ENCODE measurements at regions not wholly inside any gene's neighbourhood (a gene's known extent, or its start where the extent isn't known, plus 50 kb on each side); places are given as distances from the start of the nearest gene placed in this dataset.

DNA sequence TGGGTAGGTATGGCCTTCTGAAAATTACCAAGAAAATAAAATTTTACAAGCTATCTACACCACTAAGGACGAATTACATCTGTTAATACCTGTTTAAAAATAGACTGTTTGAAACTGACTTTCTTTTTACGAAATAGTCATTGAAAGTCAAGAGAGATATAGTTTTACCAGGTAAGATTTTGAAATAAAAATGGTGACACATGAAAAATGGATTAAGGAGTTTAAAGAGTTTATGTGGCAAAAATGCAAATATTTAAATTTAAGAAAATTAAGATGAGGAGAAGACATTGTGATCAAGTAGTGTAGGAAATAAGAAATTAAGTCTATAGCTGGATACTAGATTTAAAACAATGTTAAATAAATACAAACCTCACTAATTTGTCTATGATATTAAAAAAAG, 271.5 kb downstream of the TRIB2 start:
- H3K9me3 ChIP-seq (ENCODE audit: control insufficient read depth in 2 of 2, low read length in 2 of 2): no peaks in the 10 kb centered on the region
- no peaks in the 10 kb centered on the region for H3K36me3 ChIP-seq (ENCODE audit: control insufficient read depth in 2 of 2, insufficient read depth in 2 of 2, low read length in 2 of 2)
- H3K4me1 ChIP-seq (ENCODE audit: control insufficient read depth, insufficient read depth, low read length): no peaks in the 10 kb centered on the region
- no peak overlapping the region for H3K9ac ChIP-seq (ENCODE audit: low read length in 2 of 2)
- no peak overlapping the region for H3K4me3 ChIP-seq (ENCODE audit: low read length in 2 of 2)
- no peak overlapping the region for H3K27ac ChIP-seq (ENCODE audit: low read length)
- H3K27me3 ChIP-seq (ENCODE audit: control insufficient read depth in 1 of 2, insufficient read depth in 2 of 2, low read length in 2 of 2): no peaks in the 10 kb centered on the region

DNA sequence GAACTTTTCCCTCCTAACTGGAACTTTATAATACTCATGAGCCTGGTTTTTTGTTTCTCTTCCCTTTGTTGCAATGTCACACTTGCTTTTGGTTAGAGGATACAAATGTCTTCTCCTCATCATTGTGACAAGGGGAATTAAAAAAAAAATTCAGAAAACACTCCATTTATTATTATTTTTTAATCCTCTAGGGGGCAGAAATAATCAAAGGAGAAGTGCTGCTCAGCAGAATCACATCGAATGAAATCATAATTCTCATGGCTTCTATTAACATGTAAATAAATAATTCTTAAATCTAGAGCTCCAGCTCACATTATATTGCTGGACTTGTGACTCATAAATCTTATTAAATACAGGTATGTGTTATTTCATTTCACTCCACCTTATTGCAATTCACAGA, 273.8 kb downstream of the TRIB2 start:
- Histone ChIP-seq H3K27me3 (ENCODE audit: control insufficient read depth in 1 of 2, insufficient read depth in 2 of 2, low read length in 2 of 2) (no peaks in the 10 kb centered on the region), H3K9me3 (ENCODE audit: control insufficient read depth in 2 of 2, low read length in 2 of 2) (no peaks in the 10 kb centered on the region), H3K36me3 (ENCODE audit: control insufficient read depth in 2 of 2, insufficient read depth in 2 of 2, low read length in 2 of 2) (no peaks in the 10 kb centered on the region), H3K9ac (ENCODE audit: low read length in 2 of 2) (no peak overlapping the region), H3K4me1 (ENCODE audit: control insufficient read depth, insufficient read depth, low read length) (no peaks in the 10 kb centered on the region), H3K4me3 (ENCODE audit: low read length in 2 of 2) (no peak overlapping the region), H3K27ac (ENCODE audit: low read length) (no peak overlapping the region)

DNA sequence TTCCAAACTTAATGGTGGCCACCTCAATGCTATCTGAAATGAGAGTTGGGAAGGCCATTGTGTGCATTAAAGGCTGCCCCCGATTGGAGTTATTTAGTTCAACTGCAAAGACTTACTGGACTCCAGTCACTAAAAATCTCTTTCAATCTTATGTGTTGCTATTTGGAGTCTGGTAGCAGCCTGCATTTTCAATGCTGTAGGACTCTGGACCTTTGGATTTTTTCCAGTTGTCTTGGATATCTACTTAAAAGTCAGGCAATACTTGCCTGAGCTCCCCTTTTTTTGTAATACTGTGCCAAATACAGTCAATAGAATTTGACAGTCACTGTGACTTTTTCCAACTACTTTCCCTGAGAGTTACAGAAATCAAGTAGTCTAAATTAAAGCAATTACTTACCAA, 281.9 kb downstream of the TRIB2 start:
- H3K9ac ChIP-seq (ENCODE audit: low read length in 2 of 2): no peak overlapping the region
- no peak overlapping the region for H3K4me3 ChIP-seq (ENCODE audit: low read length in 2 of 2)
- H3K27me3 ChIP-seq (ENCODE audit: control insufficient read depth in 1 of 2, insufficient read depth in 2 of 2, low read length in 2 of 2): no peaks in the 10 kb centered on the region

DNA sequence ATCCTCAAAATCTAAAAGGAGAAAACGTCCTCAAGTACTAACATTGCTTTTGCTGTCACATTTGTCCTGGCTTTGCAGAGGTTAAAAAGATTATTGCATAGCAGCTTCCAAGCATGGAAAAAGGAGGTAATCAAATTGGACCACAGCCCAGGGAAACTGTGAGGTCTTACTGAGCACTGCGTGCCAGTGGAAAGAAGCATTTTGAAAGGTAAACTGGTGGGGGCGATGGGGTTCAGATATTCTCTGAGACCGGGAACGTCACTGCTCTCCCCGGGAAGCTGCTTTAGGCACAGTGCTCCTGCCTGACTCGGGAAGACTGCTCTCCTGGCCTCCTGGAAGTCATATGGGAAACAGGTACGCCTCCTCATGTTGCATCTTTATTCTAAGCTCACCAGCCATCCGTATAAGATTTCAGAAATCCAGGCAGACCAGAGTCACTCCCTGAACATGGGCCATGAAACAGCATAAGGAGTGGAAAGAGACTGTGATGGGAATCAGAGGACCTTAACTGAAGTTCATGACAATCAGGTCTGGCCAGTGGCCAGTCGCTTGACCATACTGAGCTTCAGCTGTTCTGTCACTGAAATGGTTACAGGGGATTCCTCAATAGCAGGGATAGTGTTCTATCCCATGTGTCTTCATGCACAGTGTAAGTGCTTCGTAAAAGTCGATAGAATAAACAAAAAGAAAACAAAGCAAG, 284.1 kb downstream of the TRIB2 start:
- H3K27ac ChIP-seq (ENCODE audit: low read length): no peak overlapping the region
- no peak overlapping the region for H3K9ac ChIP-seq (ENCODE audit: low read length in 2 of 2)
- no peaks in the 10 kb centered on the region for H3K27me3 ChIP-seq (ENCODE audit: control insufficient read depth in 1 of 2, insufficient read depth in 2 of 2, low read length in 2 of 2)
- no peaks in the 10 kb centered on the region for H3K9me3 ChIP-seq (ENCODE audit: control insufficient read depth in 2 of 2, low read length in 2 of 2)
- H3K36me3 ChIP-seq (ENCODE audit: control insufficient read depth in 2 of 2, insufficient read depth in 2 of 2, low read length in 2 of 2): no peaks in the 10 kb centered on the region
- peaks cover 11% of the 10 kb centered on the region for H3K4me1 ChIP-seq (ENCODE audit: control insufficient read depth, insufficient read depth, low read length)
- peak overlapping the region in 1 of 2 donors; percentile 50 for H3K4me3 ChIP-seq (ENCODE audit: low read length in 2 of 2)

More for the DNA sequence above, 281.9 kb downstream of the TRIB2 start:
- no peaks in the 10 kb centered on the region for H3K36me3 ChIP-seq (ENCODE audit: control insufficient read depth in 2 of 2, insufficient read depth in 2 of 2, low read length in 2 of 2)
- H3K4me1 ChIP-seq (ENCODE audit: control insufficient read depth, insufficient read depth, low read length): peaks cover 11% of the 10 kb centered on the region
- H3K27ac ChIP-seq (ENCODE audit: low read length): no peak overlapping the region
- no peaks in the 10 kb centered on the region for H3K9me3 ChIP-seq (ENCODE audit: control insufficient read depth in 2 of 2, low read length in 2 of 2)

DNA sequence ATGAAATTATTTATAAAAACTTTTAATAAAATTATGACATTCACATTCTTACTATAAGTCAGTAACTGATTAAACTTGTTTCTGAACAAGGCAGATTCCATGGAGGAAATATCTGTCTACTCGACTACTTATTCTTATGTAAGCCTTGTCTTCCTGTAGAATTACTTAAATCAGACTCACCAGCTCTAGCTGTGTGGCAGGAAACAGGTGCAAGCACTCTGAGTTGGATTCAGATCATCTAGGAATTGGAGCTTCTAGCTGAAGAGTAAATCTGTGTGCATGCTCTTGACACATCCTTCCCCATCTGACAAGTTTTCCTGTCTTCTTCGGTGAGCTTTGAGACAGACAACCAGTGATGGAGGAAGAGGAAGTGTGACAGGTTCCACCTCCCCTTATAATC, 284.7 kb downstream of the TRIB2 start:
- Histone ChIP-seq H3K4me1 (ENCODE audit: control insufficient read depth, insufficient read depth, low read length) (peaks cover 11% of the 10 kb centered on the region), H3K9ac (ENCODE audit: low read length in 2 of 2) (no peak overlapping the region), H3K9me3 (ENCODE audit: control insufficient read depth in 2 of 2, low read length in 2 of 2) (no peaks in the 10 kb centered on the region), H3K27me3 (ENCODE audit: control insufficient read depth in 1 of 2, insufficient read depth in 2 of 2, low read length in 2 of 2) (no peaks in the 10 kb centered on the region), H3K4me3 (ENCODE audit: low read length in 2 of 2) (no peak overlapping the region), H3K27ac (ENCODE audit: low read length) (no peak overlapping the region), H3K36me3 (ENCODE audit: control insufficient read depth in 2 of 2, insufficient read depth in 2 of 2, low read length in 2 of 2) (no peaks in the 10 kb centered on the region)

DNA sequence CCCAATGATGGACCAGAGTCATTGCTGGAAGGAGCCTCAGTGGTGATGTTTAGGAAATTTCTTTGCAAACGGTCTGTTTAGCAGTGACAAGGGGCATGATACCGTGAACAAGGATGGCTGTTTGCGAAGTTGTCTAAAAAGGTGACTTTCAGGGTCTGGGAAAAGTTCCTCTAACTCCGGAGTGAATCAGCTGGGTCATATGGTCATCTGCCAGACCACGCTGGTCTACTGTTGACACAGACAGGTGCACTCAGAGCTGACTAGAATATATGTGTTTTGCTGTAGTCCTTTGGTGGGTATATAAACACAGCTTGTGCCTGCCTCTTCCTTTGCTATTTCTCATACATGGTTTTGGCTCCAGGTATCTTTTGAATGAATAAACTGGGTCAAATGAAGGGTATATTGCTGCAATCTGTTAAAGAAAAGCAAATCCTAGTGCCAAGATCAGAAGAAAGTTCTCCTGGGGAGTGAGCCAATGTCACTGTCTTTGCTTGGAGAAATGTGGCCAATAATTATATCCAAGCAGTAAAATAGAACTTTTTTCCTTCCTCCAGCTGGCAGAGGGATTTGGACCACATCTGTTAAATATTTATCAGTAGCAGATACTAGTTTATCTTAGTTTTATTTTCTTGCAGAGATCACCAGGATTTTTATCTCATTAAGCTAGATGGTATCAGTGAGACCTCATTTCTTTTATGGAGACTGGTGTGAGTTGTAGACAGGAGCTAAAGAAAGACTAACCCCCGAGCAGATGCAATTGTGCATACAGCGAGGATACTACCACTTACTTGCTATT, 286.0 kb downstream of the TRIB2 start:
- H3K36me3 ChIP-seq (ENCODE audit: control insufficient read depth in 2 of 2, insufficient read depth in 2 of 2, low read length in 2 of 2): no peaks in the 10 kb centered on the region
- no peaks in the 10 kb centered on the region for H3K9me3 ChIP-seq (ENCODE audit: control insufficient read depth in 2 of 2, low read length in 2 of 2)
- no peaks in the 10 kb centered on the region for H3K27me3 ChIP-seq (ENCODE audit: control insufficient read depth in 1 of 2, insufficient read depth in 2 of 2, low read length in 2 of 2)
- no peak overlapping the region for H3K27ac ChIP-seq (ENCODE audit: low read length)
- H3K9ac ChIP-seq (ENCODE audit: low read length in 2 of 2): no peak overlapping the region
- peaks cover 11% of the 10 kb centered on the region for H3K4me1 ChIP-seq (ENCODE audit: control insufficient read depth, insufficient read depth, low read length)
- no peak overlapping the region for H3K4me3 ChIP-seq (ENCODE audit: low read length in 2 of 2)

DNA sequence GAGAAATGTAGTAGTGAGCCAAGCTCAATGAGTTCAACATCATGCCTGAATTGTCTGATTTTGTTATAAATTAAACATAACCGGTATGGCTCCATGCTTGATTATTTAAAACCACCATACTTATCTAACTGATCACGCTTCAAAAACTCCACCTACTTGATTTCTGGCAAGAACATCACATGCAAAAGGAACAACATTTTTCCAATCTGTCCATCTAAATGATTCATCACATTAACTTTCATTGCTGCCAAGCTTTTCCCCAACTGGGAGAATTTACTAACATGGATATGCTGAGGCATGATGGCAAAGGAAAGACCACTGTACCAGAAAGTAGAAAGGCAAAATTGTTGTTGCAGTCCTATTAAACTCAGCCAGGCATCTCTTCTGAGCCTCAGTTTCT, 286.8 kb downstream of the TRIB2 start:
- no peak overlapping the region for H3K27ac ChIP-seq (ENCODE audit: low read length)
- no peak overlapping the region for H3K9ac ChIP-seq (ENCODE audit: low read length in 2 of 2)
- no peaks in the 10 kb centered on the region for H3K36me3 ChIP-seq (ENCODE audit: control insufficient read depth in 2 of 2, insufficient read depth in 2 of 2, low read length in 2 of 2)
- H3K9me3 ChIP-seq (ENCODE audit: control insufficient read depth in 2 of 2, low read length in 2 of 2): no peaks in the 10 kb centered on the region
- peaks cover 0 to under 1% of the 10 kb centered on the region in 2 donors for H3K27me3 ChIP-seq (ENCODE audit: control insufficient read depth in 1 of 2, insufficient read depth in 2 of 2, low read length in 2 of 2)
- H3K4me1 ChIP-seq (ENCODE audit: control insufficient read depth, insufficient read depth, low read length): peaks cover 11% of the 10 kb centered on the region
- H3K4me3 ChIP-seq (ENCODE audit: low read length in 2 of 2): no peak overlapping the region

DNA sequence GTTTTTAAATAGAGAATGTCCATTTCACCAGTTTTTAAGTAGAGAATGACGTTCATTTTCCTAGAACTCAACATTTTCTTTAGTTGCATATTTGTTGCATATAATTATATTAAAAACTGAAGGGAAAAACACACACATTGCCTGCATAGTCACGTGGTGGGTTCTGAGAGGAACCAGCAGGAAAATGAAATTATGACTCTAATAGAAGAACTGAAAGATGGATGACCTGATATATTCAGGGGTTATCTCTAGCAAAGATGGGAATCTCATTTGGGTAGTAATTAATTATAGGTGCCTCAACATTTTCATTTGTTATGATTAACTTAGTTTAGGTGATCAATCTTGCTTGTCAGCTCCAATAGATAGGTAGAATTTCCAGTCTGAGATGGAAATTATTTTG, 288.3 kb downstream of the TRIB2 start:
- Histone ChIP-seq H3K36me3 (ENCODE audit: control insufficient read depth in 2 of 2, insufficient read depth in 2 of 2, low read length in 2 of 2) (no peaks in the 10 kb centered on the region), H3K27me3 (ENCODE audit: control insufficient read depth in 1 of 2, insufficient read depth in 2 of 2, low read length in 2 of 2) (peaks cover under 1 to 3% of the 10 kb centered on the region in 2 donors), H3K4me1 (ENCODE audit: control insufficient read depth, insufficient read depth, low read length) (peaks cover 11% of the 10 kb centered on the region), H3K9ac (ENCODE audit: low read length in 2 of 2) (no peak overlapping the region), H3K27ac (ENCODE audit: low read length) (no peak overlapping the region), H3K4me3 (ENCODE audit: low read length in 2 of 2) (no peak overlapping the region), H3K9me3 (ENCODE audit: control insufficient read depth in 2 of 2, low read length in 2 of 2) (no peaks in the 10 kb centered on the region)

DNA sequence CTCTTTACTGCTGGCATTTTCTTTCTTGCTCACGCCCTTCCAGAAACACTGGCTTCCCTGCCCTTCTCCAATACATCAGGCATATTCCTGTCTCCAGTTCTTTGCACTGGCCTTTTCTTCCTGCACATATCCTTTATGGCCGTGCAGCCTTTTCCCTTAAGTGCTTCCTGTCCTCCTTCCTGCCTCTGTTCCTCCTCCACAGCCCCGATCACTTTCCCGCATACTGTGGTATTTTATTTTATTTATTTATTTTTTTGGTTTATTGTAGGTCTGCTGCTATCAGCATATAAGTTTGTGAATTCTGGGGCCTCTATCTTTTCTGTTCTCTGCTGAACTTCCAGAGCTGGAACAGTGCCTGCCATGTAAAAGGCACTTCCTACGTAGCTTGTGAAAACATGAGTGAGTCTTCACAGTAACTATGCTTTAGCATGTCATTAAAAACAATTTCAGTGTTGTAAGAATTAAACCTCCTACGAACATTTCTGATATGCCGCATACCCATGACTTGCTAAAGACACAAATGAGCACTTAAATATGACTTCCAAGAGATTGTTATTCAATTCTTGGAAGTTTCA, 289.1 kb downstream of the TRIB2 start:
- no peak overlapping the region for H3K4me3 ChIP-seq (ENCODE audit: low read length in 2 of 2)
- peaks cover 3% of the 10 kb centered on the region in 2 donors for H3K27me3 ChIP-seq (ENCODE audit: control insufficient read depth in 1 of 2, insufficient read depth in 2 of 2, low read length in 2 of 2)
- peaks cover 6% of the 10 kb centered on the region for H3K4me1 ChIP-seq (ENCODE audit: control insufficient read depth, insufficient read depth, low read length)
- no peaks in the 10 kb centered on the region for H3K36me3 ChIP-seq (ENCODE audit: control insufficient read depth in 2 of 2, insufficient read depth in 2 of 2, low read length in 2 of 2)
- no peak overlapping the region for H3K9ac ChIP-seq (ENCODE audit: low read length in 2 of 2)
- no peaks in the 10 kb centered on the region for H3K9me3 ChIP-seq (ENCODE audit: control insufficient read depth in 2 of 2, low read length in 2 of 2)
- H3K27ac ChIP-seq (ENCODE audit: low read length): no peak overlapping the region

DNA sequence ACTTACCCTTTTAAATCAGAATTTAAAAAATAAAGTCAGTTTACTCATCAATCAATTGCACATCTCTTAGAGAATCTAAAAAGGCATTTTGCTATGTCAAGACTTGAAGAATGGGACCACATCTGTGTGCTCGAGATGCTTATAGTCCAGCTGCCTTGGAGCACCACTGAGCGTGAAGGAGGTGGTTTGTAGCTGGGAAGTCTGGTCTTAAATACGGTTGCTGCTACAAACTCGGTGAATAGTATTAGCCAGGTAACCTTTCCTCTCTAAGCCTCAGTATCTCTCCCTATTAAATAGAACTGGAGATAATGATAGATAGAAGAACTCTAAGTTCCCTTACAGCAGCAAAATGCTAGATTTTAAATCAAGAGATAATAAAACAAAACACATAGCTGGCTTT, 289.7 kb downstream of the TRIB2 start:
- H3K9me3 ChIP-seq (ENCODE audit: control insufficient read depth in 2 of 2, low read length in 2 of 2): no peaks in the 10 kb centered on the region
- H3K27ac ChIP-seq (ENCODE audit: low read length): no peak overlapping the region
- H3K4me3 ChIP-seq (ENCODE audit: low read length in 2 of 2): no peak overlapping the region
- H3K9ac ChIP-seq (ENCODE audit: low read length in 2 of 2): no peak overlapping the region
- H3K36me3 ChIP-seq (ENCODE audit: control insufficient read depth in 2 of 2, insufficient read depth in 2 of 2, low read length in 2 of 2): no peaks in the 10 kb centered on the region
- peaks cover 3% of the 10 kb centered on the region in 2 donors for H3K27me3 ChIP-seq (ENCODE audit: control insufficient read depth in 1 of 2, insufficient read depth in 2 of 2, low read length in 2 of 2)
- H3K4me1 ChIP-seq (ENCODE audit: control insufficient read depth, insufficient read depth, low read length): peaks cover 4% of the 10 kb centered on the region

All from stomach smooth muscle (tissue), 2 donors.